ENCODE measurements at regions not wholly inside any gene's neighbourhood (a gene's known extent, or its start where the extent isn't known, plus 50 kb on each side); places are given as distances from the start of the nearest gene placed in this dataset.

- TF ChIP-seq, protein P1, sequence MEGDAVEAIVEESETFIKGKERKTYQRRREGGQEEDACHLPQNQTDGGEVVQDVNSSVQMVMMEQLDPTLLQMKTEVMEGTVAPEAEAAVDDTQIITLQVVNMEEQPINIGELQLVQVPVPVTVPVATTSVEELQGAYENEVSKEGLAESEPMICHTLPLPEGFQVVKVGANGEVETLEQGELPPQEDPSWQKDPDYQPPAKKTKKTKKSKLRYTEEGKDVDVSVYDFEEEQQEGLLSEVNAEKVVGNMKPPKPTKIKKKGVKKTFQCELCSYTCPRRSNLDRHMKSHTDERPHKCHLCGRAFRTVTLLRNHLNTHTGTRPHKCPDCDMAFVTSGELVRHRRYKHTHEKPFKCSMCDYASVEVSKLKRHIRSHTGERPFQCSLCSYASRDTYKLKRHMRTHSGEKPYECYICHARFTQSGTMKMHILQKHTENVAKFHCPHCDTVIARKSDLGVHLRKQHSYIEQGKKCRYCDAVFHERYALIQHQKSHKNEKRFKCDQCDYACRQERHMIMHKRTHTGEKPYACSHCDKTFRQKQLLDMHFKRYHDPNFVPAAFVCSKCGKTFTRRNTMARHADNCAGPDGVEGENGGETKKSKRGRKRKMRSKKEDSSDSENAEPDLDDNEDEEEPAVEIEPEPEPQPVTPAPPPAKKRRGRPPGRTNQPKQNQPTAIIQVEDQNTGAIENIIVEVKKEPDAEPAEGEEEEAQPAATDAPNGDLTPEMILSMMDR (IDR thresholded peaks at IDR 0.05; ENCODE audit: control extremely low read depth in 1 of 3, insufficient read depth in 1 of 3, low read depth in 1 of 3, low read length in 3 of 3): no peak
- TF ChIP-seq ATF3 (IDR thresholded peaks at IDR 0.05; ENCODE audit: insufficient read depth, low read depth, low read length) (no peak), GABPA (IDR thresholded peaks at IDR 0.05; ENCODE audit: borderline replicate concordance, insufficient read depth, low read length) (no peak), POLR2A (IDR thresholded peaks at IDR 0.05; ENCODE audit: control extremely low read depth in 1 of 2, low read depth in 2 of 2, low read length in 2 of 2) (no peak), JUN (IDR thresholded peaks at IDR 0.05; ENCODE audit: low read depth, low read length) (no peak), KDM5A (IDR thresholded peaks at IDR 0.05; ENCODE audit: low read length) (no peak), TBP (IDR thresholded peaks at IDR 0.05; ENCODE audit: low read depth, low read length) (no peak)
Measured at GRCh38 chr1:172837816-172838679, 179.1 kb downstream of the FASLG start.

All from H1 (cell line).